Brain microvascular endothelial cell (primary cell): ENCODE measurements at regions not wholly inside any gene's neighbourhood (a gene's known extent, or its start where the extent isn't known, plus 50 kb on each side); places are given as distances from the start of the nearest gene placed in this dataset.

Experiments used
- DNase-seq: peaks from one replicate; pipeline ENCODE4 v3.0.0-alpha.2; 2020
- H3K27ac ChIP-seq: fragments of 250-450 bp; sonication (Bioruptor Pico); 2 replicates; pipeline ENCODE4 v1.5.1; 2020; ENCODE audit warnings: mild to moderate bottlenecking, moderate library complexity
- H3K27me3 ChIP-seq: fragments of 250-450 bp; sonication (Bioruptor Pico); replicated peaks from 2 replicates; pipeline ENCODE4 v1.5.1; 2020; ENCODE audit warnings: mild to moderate bottlenecking
- H3K36me3 ChIP-seq: fragments of 250-450 bp; sonication (Bioruptor Pico); replicated peaks from 2 replicates; pipeline ENCODE4 v1.5.1; 2020; ENCODE audit warnings: mild to moderate bottlenecking
- H3K4me3 ChIP-seq: 2 replicates; pipeline ENCODE4 v1.5.1; 2011; ENCODE audit warnings: low read depth, mild to moderate bottlenecking, control low read depth, low read length, moderate library complexity
- in situ Hi-C: cut with HindIII; loops from 2 replicates; pipeline ENCODE4 v1.10.0; 2017; ENCODE audit warnings: low sequenced_read_pairs, low pct_ligation_motif_present
- TF ChIP-seq, protein P1 (sequence below): IDR thresholded peaks from 2 replicates; pipeline ENCODE4 v1.5.1; 2011; ENCODE audit warnings: low read depth, mild to moderate bottlenecking, moderate library complexity, low read length, control low read depth, inconsistent platforms; ENCODE audit errors: missing control alignments

DNA sequence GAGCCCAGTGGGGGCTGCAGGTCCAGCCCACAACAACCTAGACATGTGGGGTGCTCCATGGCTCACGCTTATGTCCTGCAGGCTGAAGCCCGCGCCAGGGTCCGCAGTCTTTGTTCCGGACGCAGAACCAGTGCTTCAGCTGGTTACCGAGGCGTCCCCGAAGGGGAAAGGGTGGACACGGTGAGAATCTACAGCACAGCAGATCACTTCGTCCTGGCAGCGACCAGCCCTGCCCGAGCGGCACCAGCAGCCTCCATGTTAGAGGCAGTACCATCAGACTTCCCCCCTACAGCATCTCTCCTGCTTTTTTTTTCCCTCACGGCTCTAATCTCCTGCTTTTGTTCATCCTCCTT lies 1736.4 kb downstream of the TP53TG3F start:
- in situ Hi-C loops: no loop called here
- DNase-seq: no peak
- H3K27ac ChIP-seq: no peak overlapping the region
- no peak overlapping the region for H3K4me3 ChIP-seq
- no peaks in the 10 kb centered on the region for H3K36me3 ChIP-seq
- no peaks in the 10 kb centered on the region for H3K27me3 ChIP-seq
- TF ChIP-seq, protein P1, sequence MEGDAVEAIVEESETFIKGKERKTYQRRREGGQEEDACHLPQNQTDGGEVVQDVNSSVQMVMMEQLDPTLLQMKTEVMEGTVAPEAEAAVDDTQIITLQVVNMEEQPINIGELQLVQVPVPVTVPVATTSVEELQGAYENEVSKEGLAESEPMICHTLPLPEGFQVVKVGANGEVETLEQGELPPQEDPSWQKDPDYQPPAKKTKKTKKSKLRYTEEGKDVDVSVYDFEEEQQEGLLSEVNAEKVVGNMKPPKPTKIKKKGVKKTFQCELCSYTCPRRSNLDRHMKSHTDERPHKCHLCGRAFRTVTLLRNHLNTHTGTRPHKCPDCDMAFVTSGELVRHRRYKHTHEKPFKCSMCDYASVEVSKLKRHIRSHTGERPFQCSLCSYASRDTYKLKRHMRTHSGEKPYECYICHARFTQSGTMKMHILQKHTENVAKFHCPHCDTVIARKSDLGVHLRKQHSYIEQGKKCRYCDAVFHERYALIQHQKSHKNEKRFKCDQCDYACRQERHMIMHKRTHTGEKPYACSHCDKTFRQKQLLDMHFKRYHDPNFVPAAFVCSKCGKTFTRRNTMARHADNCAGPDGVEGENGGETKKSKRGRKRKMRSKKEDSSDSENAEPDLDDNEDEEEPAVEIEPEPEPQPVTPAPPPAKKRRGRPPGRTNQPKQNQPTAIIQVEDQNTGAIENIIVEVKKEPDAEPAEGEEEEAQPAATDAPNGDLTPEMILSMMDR: no peak

DNA sequence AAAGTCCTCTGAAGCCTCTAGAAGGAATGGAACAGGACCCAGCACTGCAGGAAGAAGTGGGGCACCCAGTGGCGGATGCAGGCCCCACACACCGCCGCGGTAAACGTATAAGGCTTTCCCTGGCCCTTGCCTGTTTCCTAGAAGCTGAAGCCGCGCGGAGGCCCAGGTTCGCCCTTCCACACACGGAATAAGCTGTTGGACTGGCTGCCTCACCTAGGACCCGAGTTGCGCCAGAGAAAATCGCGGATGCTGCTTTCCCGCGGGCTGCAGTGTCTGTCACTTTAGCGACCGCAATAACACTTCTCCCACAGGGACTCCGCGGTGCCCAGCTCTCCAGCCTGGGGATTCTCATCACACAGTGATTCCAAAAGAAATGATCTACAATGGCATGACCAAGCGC lies 1736.9 kb downstream of the TP53TG3F start:
- in situ Hi-C loops: no loop called here

DNA sequence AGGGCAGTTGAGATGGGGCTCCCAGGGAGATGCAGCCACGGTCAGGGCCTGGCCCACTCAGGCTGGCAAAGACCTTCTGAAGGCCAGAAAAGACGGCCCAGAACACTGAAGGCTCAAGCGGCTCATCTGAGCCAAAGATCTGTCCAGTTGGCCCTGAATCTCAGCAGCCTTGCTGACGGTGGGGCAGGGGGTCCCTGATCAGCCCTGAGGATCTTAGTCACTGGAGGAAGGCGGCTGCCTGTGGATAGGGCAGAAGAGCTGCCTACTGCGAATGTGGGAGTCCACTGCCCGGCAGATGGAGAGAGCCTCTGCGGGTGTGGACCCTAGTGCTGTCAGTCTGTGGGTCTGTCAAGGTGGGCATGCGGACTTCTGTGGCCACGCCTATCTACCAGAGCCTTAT lies 1738.2 kb downstream of the TP53TG3F start:
- H3K27ac ChIP-seq: no peak overlapping the region
- TF ChIP-seq, protein P1: no peak
- DNase-seq: no peak
- H3K4me3 ChIP-seq: no peak overlapping the region
- no peaks in the 10 kb centered on the region for H3K36me3 ChIP-seq
- in situ Hi-C loops: no loop called here
- H3K27me3 ChIP-seq: no peaks in the 10 kb centered on the region

More for the DNA sequence above, 1736.9 kb downstream of the TP53TG3F start:
- no peak for DNase-seq
- Histone ChIP-seq H3K27ac (no peak overlapping the region), H3K36me3 (no peaks in the 10 kb centered on the region), H3K27me3 (no peaks in the 10 kb centered on the region), H3K4me3 (no peak overlapping the region)
- TF ChIP-seq, protein P1: no peak

DNA sequence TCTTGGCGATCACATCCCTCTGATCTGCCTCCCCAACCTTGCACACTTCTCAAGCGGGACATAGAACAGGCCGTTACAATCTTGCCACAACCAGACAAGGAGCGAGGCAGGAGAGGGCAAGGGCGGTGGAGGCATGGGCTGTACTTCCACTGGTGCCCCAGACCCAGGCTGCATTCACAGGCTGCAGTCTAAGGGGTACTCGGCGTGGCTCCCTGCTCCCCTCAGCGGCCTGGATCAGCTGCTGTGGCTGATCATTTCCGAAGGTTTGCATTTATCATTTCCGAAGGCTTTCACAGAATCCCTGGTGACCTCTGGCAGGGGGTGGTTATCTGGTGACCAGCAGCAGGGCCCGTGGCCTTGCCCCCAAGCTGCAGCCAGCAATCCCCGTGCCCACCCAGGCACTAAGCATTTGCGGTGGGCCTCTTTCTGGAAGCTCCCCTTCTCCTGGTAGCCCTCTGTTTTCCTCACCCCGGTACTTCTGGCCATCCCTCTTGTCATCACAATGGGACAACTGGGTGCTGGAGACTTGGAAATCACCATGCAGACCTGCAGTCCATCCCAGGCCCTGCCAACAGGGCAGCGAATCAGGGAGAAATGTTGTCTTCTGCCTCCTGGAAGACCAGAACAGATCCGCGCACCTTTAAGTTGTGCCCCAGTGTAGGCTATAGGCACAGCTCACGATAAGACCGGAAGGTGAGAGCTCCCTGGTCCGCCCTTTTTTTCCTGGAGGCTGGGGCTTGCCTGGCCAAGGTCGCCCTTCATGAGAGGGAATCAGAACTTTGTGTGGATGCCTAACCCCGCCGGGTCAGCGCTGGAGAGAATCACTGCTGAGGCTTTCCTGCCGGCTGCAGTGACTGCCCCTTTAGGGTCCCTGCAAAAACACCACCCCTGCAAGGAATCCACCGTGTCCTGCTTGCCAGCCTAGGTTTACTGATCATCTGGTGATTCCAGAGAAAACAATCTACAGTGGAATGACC lies 1739.1 kb downstream of the TP53TG3F start:
- in situ Hi-C loops: no loop called here
- no peak for DNase-seq
- H3K27ac ChIP-seq: no peak overlapping the region
- TF ChIP-seq, protein P1: no peak
- H3K27me3 ChIP-seq: no peaks in the 10 kb centered on the region
- H3K36me3 ChIP-seq: no peaks in the 10 kb centered on the region
- no peak overlapping the region for H3K4me3 ChIP-seq

DNA sequence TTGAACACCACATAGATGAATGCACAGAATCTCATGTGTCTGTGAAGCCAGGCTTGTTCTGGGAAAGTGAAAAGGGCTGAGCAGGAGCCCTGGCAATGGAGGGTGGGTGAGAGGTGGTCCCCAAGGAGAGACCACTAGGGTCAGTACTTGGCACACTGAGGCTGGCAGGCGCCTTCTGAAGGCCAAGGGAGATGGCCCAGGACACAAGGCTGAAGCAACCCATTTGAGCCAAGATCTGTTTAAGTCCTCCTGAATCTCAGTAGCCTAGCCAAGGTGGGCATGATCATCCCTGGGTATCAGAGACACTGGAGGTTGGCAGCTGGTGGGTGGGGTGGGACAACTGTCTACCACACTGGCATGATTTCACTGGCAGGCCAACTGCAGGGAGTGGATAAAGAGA lies 1741.2 kb downstream of the TP53TG3F start:
- in situ Hi-C loops: no loop called here
- no peak for DNase-seq
- Histone ChIP-seq H3K27me3 (no peaks in the 10 kb centered on the region), H3K36me3 (no peaks in the 10 kb centered on the region), H3K4me3 (no peak overlapping the region), H3K27ac (no peak overlapping the region)
- TF ChIP-seq, protein P1: no peak
